DOHH2 (cell line): ENCODE measurements at regions not wholly inside any gene's neighbourhood (a gene's known extent, or its start where the extent isn't known, plus 50 kb on each side); places are given as distances from the start of the nearest gene placed in this dataset.

Experiments
- CTCF ChIP-seq: fragments of 200-600 bp; sonication (generic); IDR thresholded peaks from one replicate; pipeline ENCODE4 v1.5.1; 2014; ENCODE audit warnings: antibody characterized with exemption, mild to moderate bottlenecking, low read depth, low read length; ENCODE audit not compliant: poor library complexity, severe bottlenecking
- EZH2phosphoT487 ChIP-seq: fragments of 200-600 bp; sonication (generic); IDR thresholded peaks from 2 replicates; pipeline ENCODE4 v1.6.1; 2017; ENCODE audit warnings: borderline replicate concordance, mild to moderate bottlenecking, antibody characterized with exemption, low read length, moderate library complexity, mixed read lengths

GRCh38 chrX:40912166-40912565 lies 173.1 kb upstream of the USP9X start:
- TF ChIP-seq CTCF (no peak), EZH2phosphoT487 (no peak)
